Loucy (cell line): ENCODE measurements at regions not wholly inside any gene's neighbourhood (a gene's known extent, or its start where the extent isn't known, plus 50 kb on each side); places are given as distances from the start of the nearest gene placed in this dataset.

Experiments used
- CTCF ChIP-seq: fragments of 200-600 bp; sonication (generic); conservative IDR thresholded peaks from 2 replicates; pipeline ENCODE4 v1.5.1; 2014; ENCODE audit warnings: mild to moderate bottlenecking, antibody characterized with exemption, low read length
- EZH2phosphoT487 ChIP-seq: fragments of 200-600 bp; IDR thresholded peaks from 2 replicates; pipeline ENCODE4 v1.6.1; 2018; ENCODE audit warnings: antibody characterized with exemption, mild to moderate bottlenecking, moderate library complexity, borderline replicate concordance

DNA sequence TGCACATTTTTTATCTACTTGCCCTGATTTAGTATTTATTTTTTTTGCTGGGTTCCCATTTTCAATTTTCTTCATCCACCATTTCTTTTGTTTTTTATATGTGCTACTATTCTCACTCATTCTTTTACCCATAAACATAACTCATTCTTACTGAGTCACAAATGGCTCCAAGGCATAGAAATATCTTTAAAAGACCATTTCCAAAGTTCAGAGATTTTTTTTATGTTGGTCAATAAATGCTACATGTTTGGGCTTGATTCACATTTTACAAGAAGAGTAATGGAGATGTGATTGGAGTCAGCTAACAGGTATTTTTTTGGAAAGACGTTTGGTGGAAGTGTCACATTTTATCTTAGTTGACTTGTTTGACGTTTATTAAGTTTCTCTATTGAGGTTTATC lies 1303.2 kb upstream of the LRRTM3 start:
- no peak for TF ChIP-seq CTCF
- no peak for TF ChIP-seq EZH2phosphoT487
